ENCODE measurements at regions not wholly inside any gene's neighbourhood (a gene's known extent, or its start where the extent isn't known, plus 50 kb on each side); places are given as distances from the start of the nearest gene placed in this dataset.

DNA sequence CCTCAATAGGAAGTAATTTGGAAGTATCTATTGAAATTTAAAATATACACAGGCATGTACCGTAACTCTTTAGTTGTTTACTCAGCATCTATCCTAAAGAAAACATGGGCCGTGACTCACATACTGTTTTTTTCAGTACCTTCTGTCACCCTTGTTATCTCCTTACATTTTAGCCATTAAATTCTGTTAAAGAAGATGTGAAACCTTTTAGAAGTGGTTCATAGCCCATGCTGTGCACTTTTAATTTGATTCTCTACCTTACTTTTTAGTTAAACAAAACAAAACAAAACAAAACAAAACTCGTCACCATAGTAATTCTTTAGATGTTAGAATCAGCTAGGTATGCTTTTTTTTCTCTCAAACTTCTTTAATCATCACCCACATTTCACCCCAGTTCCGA, 494.4 kb upstream of the RGS6 start:
- Histone ChIP-seq H3K27me3 (ENCODE audit: insufficient read depth) (no peaks in the 10 kb centered on the region), H3F3A (replicated peaks; ENCODE audit: low read depth) (no peaks in the 10 kb centered on the region), H3K36me3 (ENCODE audit: insufficient read depth) (no peaks in the 10 kb centered on the region), H3K4me1 (ENCODE audit: insufficient read depth) (peaks cover 8% of the 10 kb centered on the region), H3K27ac (ENCODE audit: low read depth) (no peak overlapping the region), H3K79me2 (replicated peaks; ENCODE audit: insufficient read depth) (peaks cover 66% of the 10 kb centered on the region), H2AFZ (no peak overlapping the region), H4K20me1 (replicated peaks; ENCODE audit: insufficient read depth) (0 out of 2 replicates have a peak, but pooled peaks cover 5% of the 10 kb centered on the region), H3K9me2 (ENCODE audit: insufficient read depth) (no peaks in the 10 kb centered on the region), H3K4me3 (no peak overlapping the region), H3K4me2 (no peak overlapping the region)
- no peak overlapping the region for H3K4me3 Mint-ChIP-seq
- 0 out of 2 replicates have a peak overlapping the region, but pooled peaks have one; percentile 3 for H3K27ac Mint-ChIP-seq
- no peaks in the 10 kb centered on the region for H3K9me3 Mint-ChIP-seq
- peaks cover 16% of the 10 kb centered on the region for H3K4me1 Mint-ChIP-seq
- no peak for TF ChIP-seq EZH2phosphoT487 (IDR thresholded peaks at IDR 0.05; ENCODE audit: unreplicated experiment)
- TF ChIP-seq NANOG (IDR thresholded peaks at IDR 0.05; ENCODE audit: borderline replicate concordance) = no peak
- no peak for TF ChIP-seq JUNB (IDR thresholded peaks at IDR 0.05; ENCODE audit: unreplicated experiment)
- ATAC-seq = no peak
- DNase-seq (ENCODE audit: low spot score) = no peak
- H3K27me3 Mint-ChIP-seq (ENCODE audit: insufficient read depth, low read depth, poor library complexity) = peaks cover 10% of the 10 kb centered on the region
- H3K36me3 Mint-ChIP-seq (ENCODE audit: low read depth) = peaks cover 16% of the 10 kb centered on the region; the same call in 2 of the 3 replicates

GRCh38 chr14:71438684-71439083, 493.5 kb upstream of the RGS6 start:
- Histone ChIP-seq H3K27ac (ENCODE audit: low read depth) (no peak overlapping the region), H2AFZ (no peak overlapping the region), H3K4me3 (no peak overlapping the region), H3K79me2 (replicated peaks; ENCODE audit: insufficient read depth) (peaks cover 64% of the 10 kb centered on the region), H3K36me3 (ENCODE audit: insufficient read depth) (no peaks in the 10 kb centered on the region), H3K4me2 (no peak overlapping the region), H3K9me2 (ENCODE audit: insufficient read depth) (no peaks in the 10 kb centered on the region), H3K27me3 (ENCODE audit: insufficient read depth) (no peaks in the 10 kb centered on the region), H3K4me1 (ENCODE audit: insufficient read depth) (peaks cover 8% of the 10 kb centered on the region), H4K20me1 (replicated peaks; ENCODE audit: insufficient read depth) (peaks cover 8% of the 10 kb centered on the region; the same call in 1 of the 2 replicates), H3F3A (replicated peaks; ENCODE audit: low read depth) (no peaks in the 10 kb centered on the region)
- Mint-ChIP-seq H3K27me3 (ENCODE audit: insufficient read depth, low read depth, poor library complexity) (peaks cover 10% of the 10 kb centered on the region), H3K36me3 (ENCODE audit: low read depth) (peaks cover 16% of the 10 kb centered on the region; the same call in 2 of the 3 replicates), H3K27ac (no peak overlapping the region), H3K4me3 (no peak overlapping the region), H3K4me1 (peaks cover 14% of the 10 kb centered on the region), H3K9me3 (no peaks in the 10 kb centered on the region)
- DNase-seq (ENCODE audit: low spot score) (no peak), ATAC-seq (peak; percentile 64)
- TF ChIP-seq CREB1 (CRISPR knock-in tag; IDR thresholded peaks at IDR 0.05; ENCODE audit: low read depth) (no peak), ZNF114 (CRISPR knock-in tag; IDR thresholded peaks at IDR 0.05) (no peak), ZNF331 (CRISPR knock-in tag; IDR thresholded peaks at IDR 0.05; ENCODE audit: low read depth) (no peak), POLR2AphosphoS5 (IDR thresholded peaks at IDR 0.05; ENCODE audit: low read depth) (no peak), EZH2phosphoT487 (IDR thresholded peaks at IDR 0.05; ENCODE audit: unreplicated experiment) (no peak), STAT1 (IDR thresholded peaks at IDR 0.05; ENCODE audit: unreplicated experiment) (no peak), ZNF462 (CRISPR knock-in tag; IDR thresholded peaks at IDR 0.05) (no peak), NANOG (IDR thresholded peaks at IDR 0.05; ENCODE audit: borderline replicate concordance) (no peak), EZH2 (IDR thresholded peaks at IDR 0.05; ENCODE audit: low read depth, unreplicated experiment) (no peak), JUNB (IDR thresholded peaks at IDR 0.05; ENCODE audit: unreplicated experiment) (no peak), REST (IDR thresholded peaks at IDR 0.05; ENCODE audit: unreplicated experiment) (no peak)
- TF ChIP-seq, protein P1, sequence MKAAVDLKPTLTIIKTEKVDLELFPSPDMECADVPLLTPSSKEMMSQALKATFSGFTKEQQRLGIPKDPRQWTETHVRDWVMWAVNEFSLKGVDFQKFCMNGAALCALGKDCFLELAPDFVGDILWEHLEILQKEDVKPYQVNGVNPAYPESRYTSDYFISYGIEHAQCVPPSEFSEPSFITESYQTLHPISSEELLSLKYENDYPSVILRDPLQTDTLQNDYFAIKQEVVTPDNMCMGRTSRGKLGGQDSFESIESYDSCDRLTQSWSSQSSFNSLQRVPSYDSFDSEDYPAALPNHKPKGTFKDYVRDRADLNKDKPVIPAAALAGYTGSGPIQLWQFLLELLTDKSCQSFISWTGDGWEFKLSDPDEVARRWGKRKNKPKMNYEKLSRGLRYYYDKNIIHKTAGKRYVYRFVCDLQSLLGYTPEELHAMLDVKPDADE (IDR thresholded peaks at IDR 0.05) = no peak

Measured in GM23338 (cell line).